ENCODE measurements at regions not wholly inside any gene's neighbourhood (a gene's known extent, or its start where the extent isn't known, plus 50 kb on each side); places are given as distances from the start of the nearest gene placed in this dataset.

DNA sequence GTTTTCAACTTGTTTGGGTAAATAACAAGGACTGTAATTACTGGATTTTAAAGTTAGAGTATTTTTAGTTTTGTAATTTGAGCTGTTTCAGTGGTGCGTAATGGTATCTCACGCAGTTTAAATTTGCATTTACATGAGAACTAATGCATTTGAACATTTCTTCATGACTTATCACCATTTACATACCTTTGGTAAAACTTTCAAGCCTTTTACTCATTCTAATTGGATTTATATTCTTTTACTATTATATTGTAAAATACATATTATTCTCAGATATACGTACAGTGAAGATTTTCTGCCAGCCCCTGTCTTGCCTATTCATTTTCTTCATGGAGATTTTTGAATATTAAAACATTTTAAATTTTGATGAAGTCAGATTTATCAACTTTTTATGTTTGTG lies 703.8 kb downstream of the MECOM start:
- H3K4me3 ChIP-seq (replicated peaks in 1 of 3; ENCODE audit: insufficient read depth in 1 of 3, low read depth in 2 of 3, low read length in 3 of 3), result no peak overlapping the region
- no peaks in the 10 kb centered on the region for H3K4me1 ChIP-seq (ENCODE audit: insufficient read depth, low read length)
- ChIA-PET CTCF (ENCODE audit: low intra/inter-chr PET ratio, low total read pairs) (no interaction called here), POLR2A (no interaction called here)
- no peaks in the 10 kb centered on the region for H3K79me2 ChIP-seq (ENCODE audit: insufficient read depth, low read length)
- in situ Hi-C loops (cut with HindIII; ENCODE audit: extremely low pct_ligation_motif_present, low pct_unique_long_range_greater_than_20kb) (no loop called here), intact Hi-C loops (cut with micrococcal nuclease; ENCODE audit: unreplicated experiment) (loop anchor here (10.0 kb wide), 1 partner anchor 185 kb away; no protein-coding TSS in a partner anchor)
- no peak for TF ChIP-seq THAP9 (CRISPR knock-in tag; IDR thresholded peaks at IDR 0.05; ENCODE audit: borderline replicate concordance)
- TF ChIP-seq REXO4 (CRISPR knock-in tag; IDR thresholded peaks at IDR 0.05; ENCODE audit: borderline replicate concordance), result no peak
- TF ChIP-seq SMAD9 (CRISPR knock-in tag; IDR thresholded peaks at IDR 0.05), result no peak
- TF ChIP-seq ZNF782 (CRISPR knock-in tag; IDR thresholded peaks at IDR 0.05; ENCODE audit: borderline replicate concordance), result no peak
- TF ChIP-seq CAMTA2 (CRISPR knock-in tag; IDR thresholded peaks at IDR 0.05; ENCODE audit: borderline replicate concordance), result no peak
- TF ChIP-seq MBNL3 (CRISPR knock-in tag; conservative IDR thresholded peaks at IDR 0.05), result no peak
- TF ChIP-seq ELF3 (CRISPR knock-in tag; IDR thresholded peaks at IDR 0.05), result no peak
- no peak for TF ChIP-seq TERF1 (CRISPR knock-in tag; IDR thresholded peaks at IDR 0.05)
- TF ChIP-seq ZNF883 (CRISPR knock-in tag; IDR thresholded peaks at IDR 0.05; ENCODE audit: not compliant biosample characterization), result no peak
- TF ChIP-seq ZNF766 (CRISPR knock-in tag; IDR thresholded peaks at IDR 0.05; ENCODE audit: borderline replicate concordance), result no peak
- no peak for TF ChIP-seq HNRNPH1 (optimal IDR thresholded peaks at IDR 0.05; ENCODE audit: low read depth, low read length)
- TF ChIP-seq NCOA1 (CRISPR knock-in tag; IDR thresholded peaks at IDR 0.05), result no peak
- H3K4me2 ChIP-seq (ENCODE audit: low read depth, low read length), result no peak overlapping the region
- FAIRE-seq, result no peak
- no peaks in the 10 kb centered on the region for H3K9me3 ChIP-seq (ENCODE audit: low read length)
- WGBS (ENCODE audit: low lambda C conversion rate), result 56% methylated on average over 3 of the region's 3 CpGs
- no peaks in the 10 kb centered on the region for H4K20me1 ChIP-seq (ENCODE audit: insufficient read depth, low read length)
- BruUV-seq (replicated peaks), result no TSS peak
- H3K36me3 ChIP-seq (replicated peaks in 1 of 2; ENCODE audit: control insufficient read depth in 1 of 2, insufficient read depth in 2 of 2, low read length in 2 of 2), result no peaks in the 10 kb centered on the region
- H3K9ac ChIP-seq (ENCODE audit: insufficient read depth, low read depth, low read length), result no peak overlapping the region
- H2AFZ ChIP-seq (ENCODE audit: low read length), result no peak overlapping the region
- H3K27ac ChIP-seq (ENCODE audit: extremely low read length, insufficient read depth, low read length), result no peak overlapping the region
- H3K27me3 ChIP-seq (ENCODE audit: control insufficient read depth in 1 of 2, insufficient read depth in 2 of 2, low read length in 2 of 2), result no peaks in the 10 kb centered on the region
- no peak for ATAC-seq
- no peak for DNase-seq (ENCODE audit: low spot score)
